Suppressor macrophage (primary cell): ENCODE measurements at regions not wholly inside any gene's neighbourhood (a gene's known extent, or its start where the extent isn't known, plus 50 kb on each side); places are given as distances from the start of the nearest gene placed in this dataset.

Experiments
- DNase-seq, 4 experiments: peaks; one replicate each; pipeline ENCODE4 v3.0.0-alpha.2; 2020 to 2022

DNA sequence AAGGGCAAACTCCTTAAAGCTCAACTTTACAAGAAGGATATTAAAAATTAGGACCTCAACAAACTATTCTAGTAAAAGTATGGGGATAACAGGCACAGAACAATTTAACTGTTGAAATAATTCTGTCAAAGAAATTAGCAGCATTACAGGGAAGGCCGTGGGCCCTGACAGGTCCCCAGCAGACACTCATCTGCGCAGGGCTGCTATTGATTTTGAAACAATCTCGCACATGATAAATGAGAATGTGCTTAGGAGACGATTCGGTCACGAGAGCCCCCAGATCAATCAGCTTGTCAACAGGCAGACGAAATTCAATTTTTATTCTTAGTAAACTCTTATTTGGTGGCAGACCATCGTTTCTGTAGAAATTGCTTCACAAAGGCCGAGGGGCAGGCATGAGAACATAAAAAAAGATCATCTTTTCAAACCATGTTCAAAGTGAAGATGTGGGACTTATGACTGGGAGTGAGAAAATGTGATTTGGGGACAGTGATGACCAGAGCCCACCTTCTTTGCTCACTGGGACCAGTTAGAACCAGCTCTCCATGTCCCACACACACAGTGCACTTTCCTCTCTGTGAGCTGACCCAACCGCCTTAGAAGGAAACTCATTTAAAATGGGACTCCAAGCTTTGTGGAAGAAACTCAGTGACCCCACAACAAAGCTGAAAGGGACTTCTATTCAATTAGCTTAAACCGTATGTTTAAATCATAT is 654.5 kb downstream of the TOX3 start:
- no peak for DNase-seq

DNA sequence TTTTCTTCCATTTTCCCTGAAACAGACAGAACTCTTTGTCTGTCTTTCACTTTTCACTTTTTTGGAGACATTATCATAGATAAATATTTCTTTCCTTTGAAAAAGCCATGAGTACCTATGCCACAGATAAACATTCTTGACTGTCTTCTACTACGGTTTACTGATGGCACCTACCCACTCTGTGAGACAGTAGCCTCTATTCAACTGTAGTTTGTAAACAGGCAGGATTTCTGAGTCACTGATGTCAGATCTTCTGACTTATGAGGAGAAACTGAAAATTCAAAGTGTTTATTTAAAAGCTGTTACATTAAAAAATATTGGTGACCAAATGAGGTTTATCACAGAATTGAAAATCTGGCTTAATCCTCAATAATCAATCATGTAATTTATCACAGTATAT is 658.4 kb downstream of the TOX3 start:
- DNase-seq = no peak

DNA sequence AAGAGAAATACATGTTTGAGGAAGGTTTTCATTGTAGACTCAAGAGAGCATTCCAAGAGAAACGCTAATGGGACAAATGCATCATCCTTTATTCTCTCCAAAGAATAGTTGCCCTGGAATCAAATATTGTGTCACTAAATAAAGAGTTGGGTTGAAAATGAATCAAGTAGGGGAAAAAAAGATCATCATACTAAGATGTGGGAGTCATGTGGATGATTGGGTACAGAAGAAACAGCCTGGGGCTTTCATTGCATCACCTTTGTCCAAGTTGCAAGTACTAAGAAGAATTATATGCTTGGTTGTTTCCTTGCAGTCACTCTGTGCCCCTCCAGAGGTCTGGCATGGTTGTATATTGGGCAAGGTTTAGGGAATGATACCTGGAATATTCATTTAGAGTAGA is 658.9 kb downstream of the TOX3 start:
- DNase-seq = no peak

DNA sequence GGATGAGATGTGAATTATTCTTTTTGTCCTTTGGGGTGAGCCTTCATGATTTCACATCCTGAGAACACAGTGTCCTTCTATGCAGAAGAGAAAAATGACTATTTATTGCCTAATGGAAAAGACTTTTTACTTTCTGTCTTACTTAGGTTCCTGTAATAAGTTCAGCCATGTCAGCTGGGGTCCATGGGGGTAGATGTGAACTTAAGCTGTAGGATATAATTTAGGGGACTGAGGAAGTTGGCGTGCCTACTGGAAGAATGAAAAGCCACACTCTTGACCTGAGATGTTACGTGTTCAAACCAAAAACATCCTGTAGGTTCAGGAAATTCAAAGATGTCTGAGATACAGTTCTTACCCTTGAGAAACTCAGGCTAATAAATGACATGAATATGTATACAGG is 660.5 kb downstream of the TOX3 start:
- DNase-seq = no peak

DNA sequence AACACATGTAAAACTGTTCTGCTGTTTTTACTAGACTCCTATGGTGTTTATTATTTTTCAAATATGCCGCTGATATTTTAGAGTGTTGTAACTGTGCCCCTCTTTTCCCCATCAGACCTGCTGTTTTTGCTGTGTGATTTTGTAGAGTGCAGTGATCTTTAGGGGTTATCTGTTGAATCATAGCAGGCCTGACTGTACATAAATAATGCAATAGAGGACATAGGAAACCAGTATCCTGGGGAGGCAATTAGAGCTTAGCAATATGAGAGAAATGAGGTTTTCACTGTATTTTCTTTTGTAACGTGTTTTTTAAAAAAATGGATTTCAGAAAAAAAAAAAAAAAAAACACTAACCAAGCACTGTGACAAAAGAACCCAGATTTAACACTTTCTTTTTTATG is 662.2 kb downstream of the TOX3 start:
- no peak for DNase-seq

DNA sequence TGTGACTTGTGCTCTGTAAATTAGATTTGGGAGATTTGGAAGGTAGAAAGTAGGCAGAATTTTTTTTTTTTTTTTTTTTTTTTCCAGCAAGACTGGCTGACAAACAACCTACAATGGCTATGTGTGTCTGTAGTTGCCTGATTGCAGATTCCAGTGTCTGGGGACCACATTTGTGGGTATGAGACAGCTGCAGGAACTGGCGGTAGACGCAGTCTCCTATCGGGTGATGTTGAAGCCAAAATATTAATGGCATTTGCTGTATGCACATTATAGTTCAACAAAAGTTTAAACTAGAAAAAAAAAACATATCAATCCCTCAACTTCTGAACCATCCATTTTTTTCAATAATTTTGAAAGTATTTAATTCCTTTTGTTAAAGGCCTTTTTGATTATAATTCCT is 665.2 kb downstream of the TOX3 start:
- DNase-seq = no peak

DNA sequence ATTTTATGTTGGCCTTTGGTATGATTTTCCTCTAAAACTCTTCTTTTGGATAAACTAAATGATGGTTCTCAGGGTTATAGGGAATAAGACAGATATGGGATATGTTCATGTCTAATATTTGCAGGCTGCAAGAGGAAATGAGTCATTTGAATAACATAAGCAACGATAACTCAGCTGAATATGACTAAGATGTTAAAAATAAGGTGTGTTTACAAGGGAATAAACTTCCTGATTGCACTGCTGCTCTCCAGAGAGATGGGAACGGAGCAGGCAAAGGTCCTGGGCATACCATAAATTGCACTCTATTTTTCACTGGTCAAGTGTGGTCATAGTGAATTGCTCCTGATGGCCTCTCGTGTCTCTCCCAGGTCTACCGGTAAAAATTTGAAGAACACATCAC is 666.2 kb downstream of the TOX3 start:
- DNase-seq = peak in 1 of 4 experiments; percentile 1

DNA sequence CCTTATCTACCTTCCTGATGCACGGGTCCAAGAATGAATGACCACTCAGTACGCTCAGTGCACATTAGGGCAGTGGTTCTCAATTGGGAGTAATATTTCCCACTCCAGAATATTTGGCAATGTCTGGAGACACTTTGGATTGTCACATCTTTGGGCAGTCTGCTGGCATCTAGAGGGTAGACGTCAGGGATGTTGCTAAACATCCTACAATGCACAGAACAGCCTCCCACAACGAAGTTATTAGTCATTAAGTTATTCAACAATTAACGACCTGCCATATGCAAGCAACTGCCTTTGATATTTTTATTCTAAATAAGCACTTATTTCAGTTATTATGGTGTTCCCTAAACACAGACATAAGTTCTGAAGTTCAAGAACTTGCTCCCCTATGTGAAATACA is 669.3 kb downstream of the TOX3 start:
- DNase-seq = no peak

DNA sequence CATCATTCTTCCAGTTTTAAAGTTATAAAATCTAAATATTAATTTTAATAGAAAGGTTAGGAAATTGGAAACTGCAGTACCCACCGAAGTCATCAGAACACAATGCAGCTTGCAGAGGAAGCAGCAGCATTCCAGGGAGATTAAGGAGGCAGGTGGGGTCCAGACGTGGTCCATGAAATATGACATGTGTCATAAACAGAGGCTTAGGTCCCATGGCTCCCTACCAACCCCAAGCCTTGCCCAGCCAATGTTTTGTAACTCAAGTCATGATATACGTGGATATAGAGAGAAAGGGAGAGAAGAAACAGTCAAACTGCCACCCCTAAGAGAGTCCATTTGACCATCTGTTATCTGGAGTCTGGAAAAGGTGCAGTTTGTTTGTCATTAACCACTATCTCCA is 670.0 kb downstream of the TOX3 start:
- no peak for DNase-seq

DNA sequence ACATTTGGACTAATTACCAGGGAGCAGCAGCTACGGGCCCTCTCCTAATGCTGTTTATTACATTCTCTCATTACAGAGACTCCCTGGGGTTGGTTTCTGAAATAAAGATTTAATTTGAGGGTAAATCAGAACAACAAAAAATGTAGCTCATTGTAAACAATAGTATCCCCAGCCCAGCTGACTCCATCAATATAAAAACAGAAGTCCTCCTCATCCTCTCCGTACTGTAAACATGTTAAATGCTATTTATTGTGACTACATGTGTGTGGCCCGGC is 670.4 kb downstream of the TOX3 start:
- no peak for DNase-seq

DNA sequence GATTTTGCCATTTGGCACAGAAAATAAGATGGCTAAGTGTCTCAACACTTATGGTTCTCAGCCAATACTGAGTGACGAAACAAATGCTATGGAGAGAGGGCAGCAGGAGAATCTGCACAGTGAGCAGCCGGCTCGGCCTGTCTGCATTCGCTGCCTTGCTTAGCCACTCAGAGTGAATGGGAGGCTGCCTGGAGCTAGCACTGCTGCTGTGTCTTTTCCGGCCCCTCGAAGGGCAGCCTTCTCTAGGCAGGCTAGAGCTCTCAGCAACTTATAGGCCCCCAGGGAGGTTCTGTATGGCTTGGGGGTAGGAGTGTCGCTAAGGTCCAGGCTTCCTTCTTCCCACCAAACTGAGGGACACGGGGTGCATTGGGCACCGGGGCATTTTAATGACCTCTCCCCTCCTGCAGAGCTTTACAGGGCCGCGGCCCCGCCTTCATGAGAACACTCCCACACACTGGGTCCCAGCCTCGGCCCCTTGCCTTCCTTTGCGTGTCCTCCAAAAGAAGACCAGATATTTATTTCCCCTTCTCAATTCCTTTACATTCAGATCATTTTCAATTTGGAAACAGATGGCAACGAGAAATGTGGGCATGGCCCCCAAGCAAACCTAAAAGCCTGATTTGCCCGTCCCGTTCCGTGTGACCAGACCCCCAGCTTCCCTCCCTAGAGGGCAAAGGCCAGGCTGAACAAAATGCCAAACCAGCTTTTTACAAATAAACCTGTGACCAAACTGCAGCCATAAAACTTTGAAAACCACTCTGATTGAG is 670.9 kb downstream of the TOX3 start:
- no peak for DNase-seq

DNA sequence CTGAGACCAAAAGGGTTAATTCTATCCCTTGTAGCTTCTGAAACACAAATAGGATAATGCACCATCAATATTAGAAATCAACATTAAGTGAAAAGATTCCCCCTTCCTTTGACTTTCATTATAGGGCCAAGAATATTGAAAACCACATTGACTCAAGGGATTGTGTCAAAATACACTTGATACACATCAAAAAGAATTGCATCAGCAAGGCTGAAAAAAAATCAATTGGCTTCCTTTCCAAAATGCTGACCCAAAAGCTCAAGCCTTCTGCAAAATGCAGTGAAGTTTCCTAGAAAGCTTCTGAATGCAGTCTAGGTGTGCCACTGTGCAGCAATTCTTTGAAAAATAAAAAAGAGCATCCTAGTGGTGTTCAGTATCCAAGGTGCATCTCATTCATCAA is 674.4 kb downstream of the TOX3 start:
- no peak for DNase-seq

DNA sequence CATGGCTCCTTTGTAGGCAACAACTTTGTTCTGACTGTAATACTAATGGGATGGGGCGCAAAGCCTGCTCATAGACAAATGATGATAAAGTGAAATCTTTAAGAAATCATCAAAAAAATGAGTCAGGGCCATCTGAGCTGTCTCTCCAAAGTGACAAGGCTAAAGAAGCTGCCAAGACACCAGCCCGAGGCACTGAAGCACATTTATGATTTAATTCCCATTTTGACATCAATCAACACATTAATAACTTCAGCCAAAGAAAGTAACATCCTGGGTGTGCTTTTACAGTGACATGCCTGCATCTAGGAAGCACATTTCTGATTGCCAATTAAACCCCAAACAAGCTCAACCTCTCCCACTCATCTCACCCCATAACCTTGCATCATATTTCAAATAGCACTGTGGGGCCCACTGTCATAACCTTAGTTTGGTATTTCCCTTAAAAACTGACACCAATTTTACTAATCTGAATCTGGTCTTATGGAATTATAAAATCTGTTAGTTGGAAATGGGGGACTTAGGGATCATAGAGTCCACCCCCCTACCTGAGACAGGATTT is 676.6 kb downstream of the TOX3 start:
- no peak for DNase-seq

DNA sequence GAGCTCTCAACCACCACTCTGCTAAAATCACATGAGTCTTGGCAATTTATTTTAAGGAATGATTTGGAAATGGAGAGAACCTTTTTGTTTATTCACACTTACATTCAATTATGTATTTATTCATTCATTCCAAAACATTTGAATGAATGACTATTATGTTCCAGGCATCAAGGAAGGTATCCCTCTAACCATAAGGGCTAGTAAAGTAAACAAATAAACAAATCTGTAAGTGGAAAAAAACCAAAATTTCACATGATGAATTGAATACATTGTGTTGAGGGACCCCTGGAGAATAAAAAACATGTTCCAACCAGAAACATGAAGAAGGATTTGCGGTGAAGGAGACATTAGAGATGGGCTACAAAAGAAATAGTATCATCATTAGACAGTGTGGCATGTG is 677.8 kb downstream of the TOX3 start:
- DNase-seq = no peak

DNA sequence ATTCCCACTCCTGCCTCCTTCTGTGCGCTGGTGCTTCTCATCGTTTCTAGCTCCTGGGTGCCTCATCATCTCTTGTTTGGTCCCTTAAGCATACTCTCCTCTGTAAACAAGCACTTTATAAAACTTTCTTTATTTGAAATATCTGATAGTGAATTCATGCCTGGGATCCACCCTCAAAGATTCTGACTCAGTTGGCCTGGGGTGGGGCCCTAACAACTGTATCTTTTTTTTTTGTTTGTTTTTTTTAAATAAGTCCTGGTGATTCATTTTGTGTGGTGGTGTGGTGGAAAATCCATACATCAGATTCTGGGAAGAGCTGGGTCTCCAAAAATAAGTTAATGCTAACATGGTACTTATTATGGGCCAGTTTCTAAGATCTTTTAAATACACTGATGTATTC is 678.3 kb downstream of the TOX3 start:
- DNase-seq = no peak

DNA sequence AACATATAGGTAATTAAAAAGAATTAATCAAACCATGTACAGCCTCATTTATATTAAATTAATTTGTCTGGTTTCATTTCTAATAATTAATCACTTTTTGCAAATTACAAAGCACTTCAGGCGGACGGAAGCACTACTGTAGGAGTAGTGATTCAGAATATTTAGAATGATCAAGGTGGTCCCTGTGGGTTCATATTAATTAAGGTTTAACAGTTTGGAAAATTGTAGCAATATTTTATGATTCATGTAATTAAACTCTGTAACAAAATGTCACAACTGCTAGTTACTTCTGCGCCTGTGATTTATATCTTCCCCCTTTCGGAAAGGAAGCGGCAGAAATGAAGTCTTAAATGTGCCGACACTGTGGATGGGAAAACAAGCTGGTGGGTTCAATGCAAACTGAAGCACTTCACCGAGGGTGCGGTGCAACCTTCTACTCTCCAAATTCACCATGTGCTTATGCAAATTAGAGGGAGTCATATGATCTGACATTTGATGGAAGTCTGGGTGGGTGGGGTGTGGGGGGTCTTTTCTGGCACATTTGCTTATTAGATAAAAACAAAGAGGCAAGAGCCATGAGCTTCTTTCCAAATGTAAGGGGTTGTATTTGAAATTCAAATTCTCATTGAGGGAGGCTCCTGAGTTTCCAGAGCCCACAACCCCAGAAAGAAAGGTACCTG is 679.4 kb downstream of the TOX3 start:
- no peak for DNase-seq

DNA sequence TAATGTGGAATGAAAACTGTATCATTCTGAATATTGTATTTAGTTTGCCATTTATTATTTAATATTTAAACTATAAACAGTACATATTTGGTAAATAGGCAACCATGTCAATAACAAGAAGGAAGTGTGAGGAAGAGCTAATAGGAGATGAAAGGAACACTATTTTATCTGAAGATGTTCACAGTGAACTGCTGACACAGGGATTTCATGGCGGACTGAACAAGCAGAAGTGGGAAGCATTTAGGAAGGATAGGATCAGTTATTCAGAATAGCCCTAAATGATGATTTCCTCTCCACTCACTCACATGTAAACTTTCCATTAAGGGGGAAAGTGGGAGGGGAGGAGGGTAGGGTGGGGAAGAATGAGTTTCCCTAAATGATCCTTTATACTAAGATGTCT is 682.4 kb downstream of the TOX3 start:
- no peak for DNase-seq

DNA sequence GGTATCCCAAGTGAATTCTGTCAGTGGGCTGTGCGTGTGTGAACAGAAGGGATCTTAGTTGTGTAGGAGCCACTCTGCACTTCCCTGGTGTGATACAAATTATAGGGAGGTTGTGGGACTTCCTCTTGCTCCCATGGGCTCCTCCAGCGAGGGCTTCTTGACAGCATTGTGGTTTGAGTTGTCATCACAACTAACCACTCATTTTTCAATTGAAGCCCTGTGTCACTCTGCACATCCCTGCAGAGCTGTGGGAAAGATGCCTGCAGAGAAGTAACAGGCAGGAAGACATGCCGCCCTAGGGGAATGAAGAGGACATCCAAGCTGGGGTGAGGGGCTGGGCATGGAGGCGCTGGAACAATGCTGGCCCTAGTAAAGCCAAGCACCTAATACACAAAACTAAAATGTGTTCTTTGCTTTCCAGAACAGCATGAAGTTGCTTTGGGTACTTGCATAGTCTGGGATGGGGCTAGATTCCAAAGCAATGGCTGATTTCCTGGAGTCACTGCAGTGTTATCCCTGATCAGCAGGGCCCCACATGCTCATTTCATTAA is 692.5 kb downstream of the TOX3 start:
- DNase-seq = no peak

DNA sequence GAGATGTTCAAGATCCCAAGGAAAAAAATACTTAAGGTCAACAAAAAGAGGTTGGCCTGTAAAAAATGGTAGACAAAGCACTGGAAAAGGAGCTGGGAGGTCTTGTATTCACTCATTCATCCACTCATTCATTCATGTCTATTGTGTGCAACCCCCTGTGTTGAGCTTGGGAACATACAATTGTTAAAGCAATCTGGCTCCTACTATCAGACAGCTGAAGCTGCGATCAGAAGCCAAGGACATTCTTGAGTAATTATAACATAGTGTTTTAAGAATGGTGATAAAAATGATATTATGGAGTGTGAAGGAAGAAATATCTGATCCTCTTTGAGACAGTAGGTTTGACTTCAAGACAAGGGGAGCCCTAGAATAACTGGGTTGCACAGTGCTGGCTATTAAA is 693.4 kb downstream of the TOX3 start:
- no peak for DNase-seq

DNA sequence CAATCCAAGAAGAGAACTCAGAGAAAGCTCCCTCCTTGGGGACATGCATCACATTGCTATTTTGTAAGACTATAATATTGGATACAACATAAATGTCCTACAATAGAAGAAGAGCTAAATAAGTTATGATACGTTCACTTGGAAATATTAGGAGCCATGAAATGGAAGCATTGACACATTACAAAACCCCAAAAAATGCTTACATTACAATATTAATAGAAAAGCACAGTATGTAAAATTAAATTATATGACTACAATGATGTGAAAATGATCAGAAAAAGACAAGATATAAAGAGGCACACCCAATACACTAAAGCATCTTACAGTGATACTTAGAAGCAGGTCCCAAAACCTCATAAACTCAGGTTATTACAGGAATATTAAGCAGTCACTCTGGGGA is 694.1 kb downstream of the TOX3 start:
- no peak for DNase-seq

DNA sequence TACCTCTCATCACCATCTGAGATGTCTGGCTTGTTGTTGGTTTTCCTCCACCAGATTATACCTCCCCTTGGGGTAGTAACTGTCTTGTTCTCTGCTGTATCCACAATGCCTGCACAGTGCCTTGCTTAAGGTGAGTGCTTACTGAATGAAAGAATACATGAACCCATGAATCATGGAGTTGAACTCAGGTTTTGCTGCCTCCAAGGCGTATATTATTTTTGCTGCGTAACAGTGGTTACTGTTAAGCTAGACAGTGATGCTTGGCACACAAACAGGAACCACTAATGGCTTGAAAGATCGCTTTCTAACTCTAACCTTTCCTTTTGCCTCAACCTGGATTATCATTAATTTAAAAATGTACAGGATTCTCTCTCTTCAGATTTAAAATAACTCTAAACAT is 695.8 kb downstream of the TOX3 start:
- DNase-seq = no peak

DNA sequence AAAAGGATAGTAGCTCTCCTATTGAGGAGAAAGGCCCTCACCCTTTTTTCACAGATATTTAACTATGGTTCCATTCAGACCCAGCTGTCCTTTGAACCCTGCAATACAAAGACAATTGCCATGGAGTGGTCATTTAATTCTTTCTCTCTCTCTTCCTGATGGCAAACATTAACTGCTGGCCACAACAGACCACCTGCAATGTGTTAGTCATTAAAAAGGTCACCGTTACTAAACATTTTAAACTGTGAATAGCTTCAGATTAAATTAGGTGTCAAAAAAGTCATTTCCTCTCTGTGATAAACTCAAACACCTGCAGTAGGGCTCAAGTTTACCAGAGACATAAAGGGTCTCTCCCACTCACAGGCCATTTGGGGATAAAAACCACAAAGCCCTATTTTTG is 697.2 kb downstream of the TOX3 start:
- no peak for DNase-seq

DNA sequence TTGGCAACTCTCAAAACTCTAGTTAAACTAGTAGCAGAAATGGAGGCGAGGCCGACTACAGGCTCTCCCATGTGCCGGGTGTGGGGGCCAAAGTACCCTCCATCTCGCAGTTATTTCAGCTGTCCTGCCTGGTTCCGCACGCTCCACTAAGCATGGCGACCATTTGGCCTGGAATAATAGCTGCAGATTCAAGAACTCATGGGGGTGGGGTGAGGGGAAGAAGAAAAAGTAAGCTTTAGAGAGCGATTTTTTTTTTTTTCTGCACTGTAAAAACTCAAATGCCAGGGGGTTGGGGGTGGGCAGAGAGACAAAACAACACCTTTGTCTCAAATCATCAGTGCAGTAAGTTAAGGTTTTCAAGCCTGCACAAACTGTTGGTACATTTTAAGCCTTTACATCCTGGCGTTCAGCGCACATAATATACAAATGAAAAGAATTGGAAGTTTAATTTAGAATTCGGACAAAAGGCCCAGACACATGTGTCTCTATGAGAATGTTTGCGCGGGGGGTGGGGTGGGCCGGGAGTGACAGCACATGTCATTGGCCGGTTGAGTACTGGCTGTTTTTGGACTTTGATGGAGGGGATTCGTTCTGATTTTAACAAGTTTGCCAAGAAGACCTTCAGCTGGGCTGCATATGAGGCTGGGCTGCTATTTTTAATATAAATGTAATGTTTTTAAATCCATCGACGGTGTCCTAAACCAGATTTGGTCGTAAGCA is 694.7 kb upstream of the SALL1 start:
- DNase-seq = no peak
